AG04449 (cell line): ENCODE measurements at regions not wholly inside any gene's neighbourhood (a gene's known extent, or its start where the extent isn't known, plus 50 kb on each side); places are given as distances from the start of the nearest gene placed in this dataset.

Experiments
- CTCF ChIA-PET: fragments of 350-600 bp; formaldehyde crosslinking; extraction: SDS; loops from one replicate; lab custom pipeline; 2021; ENCODE audit warnings: antibody characterized with exemption; lab: Yijun Ruan, JAX
- POLR2A ChIA-PET: fragments of 400-600, 350-600 bp; formaldehyde crosslinking; extraction: SDS; loops from one replicate; lab custom pipeline; 2020; ENCODE audit warnings: antibody characterized with exemption, inconsistent platforms; lab: Yijun Ruan, JAX
- DNase-seq: peaks from one replicate; pipeline ENCODE4 v3.0.0-alpha.2; 2010; ENCODE audit warnings: low read depth, low spot score
- H3K4me3 ChIP-seq: 2 replicates; pipeline ENCODE4 v1.5.1; 2011; ENCODE audit warnings: low read depth, mild to moderate bottlenecking, control low read depth, low read length
- TF ChIP-seq, protein P1 (sequence below): IDR thresholded peaks from one replicate; pipeline ENCODE4 v1.5.1; 2011; ENCODE audit warnings: mild to moderate bottlenecking, moderate library complexity, low read length, control low read depth, inconsistent platforms; ENCODE audit not compliant: insufficient read depth; ENCODE audit errors: missing control alignments

- POLR2A ChIA-PET, result no interaction called here
These were observed 97.1 kb upstream of the SLC6A6 start for GRCh38 chr3:14305324-14305723.

GRCh38 chr3:14306142-14306541 lies 96.3 kb upstream of the SLC6A6 start:
- no peak overlapping the region for H3K4me3 ChIP-seq
- CTCF ChIA-PET, result no interaction called here
- TF ChIP-seq, protein P1, sequence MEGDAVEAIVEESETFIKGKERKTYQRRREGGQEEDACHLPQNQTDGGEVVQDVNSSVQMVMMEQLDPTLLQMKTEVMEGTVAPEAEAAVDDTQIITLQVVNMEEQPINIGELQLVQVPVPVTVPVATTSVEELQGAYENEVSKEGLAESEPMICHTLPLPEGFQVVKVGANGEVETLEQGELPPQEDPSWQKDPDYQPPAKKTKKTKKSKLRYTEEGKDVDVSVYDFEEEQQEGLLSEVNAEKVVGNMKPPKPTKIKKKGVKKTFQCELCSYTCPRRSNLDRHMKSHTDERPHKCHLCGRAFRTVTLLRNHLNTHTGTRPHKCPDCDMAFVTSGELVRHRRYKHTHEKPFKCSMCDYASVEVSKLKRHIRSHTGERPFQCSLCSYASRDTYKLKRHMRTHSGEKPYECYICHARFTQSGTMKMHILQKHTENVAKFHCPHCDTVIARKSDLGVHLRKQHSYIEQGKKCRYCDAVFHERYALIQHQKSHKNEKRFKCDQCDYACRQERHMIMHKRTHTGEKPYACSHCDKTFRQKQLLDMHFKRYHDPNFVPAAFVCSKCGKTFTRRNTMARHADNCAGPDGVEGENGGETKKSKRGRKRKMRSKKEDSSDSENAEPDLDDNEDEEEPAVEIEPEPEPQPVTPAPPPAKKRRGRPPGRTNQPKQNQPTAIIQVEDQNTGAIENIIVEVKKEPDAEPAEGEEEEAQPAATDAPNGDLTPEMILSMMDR, result no peak
- POLR2A ChIA-PET, result no interaction called here
- no peak for DNase-seq

More at GRCh38 chr3:14305324-14305723, 97.1 kb upstream of the SLC6A6 start:
- TF ChIP-seq, protein P1, result no peak
- no peak overlapping the region for H3K4me3 ChIP-seq
- DNase-seq, result no peak
- CTCF ChIA-PET, result no interaction called here

DNA sequence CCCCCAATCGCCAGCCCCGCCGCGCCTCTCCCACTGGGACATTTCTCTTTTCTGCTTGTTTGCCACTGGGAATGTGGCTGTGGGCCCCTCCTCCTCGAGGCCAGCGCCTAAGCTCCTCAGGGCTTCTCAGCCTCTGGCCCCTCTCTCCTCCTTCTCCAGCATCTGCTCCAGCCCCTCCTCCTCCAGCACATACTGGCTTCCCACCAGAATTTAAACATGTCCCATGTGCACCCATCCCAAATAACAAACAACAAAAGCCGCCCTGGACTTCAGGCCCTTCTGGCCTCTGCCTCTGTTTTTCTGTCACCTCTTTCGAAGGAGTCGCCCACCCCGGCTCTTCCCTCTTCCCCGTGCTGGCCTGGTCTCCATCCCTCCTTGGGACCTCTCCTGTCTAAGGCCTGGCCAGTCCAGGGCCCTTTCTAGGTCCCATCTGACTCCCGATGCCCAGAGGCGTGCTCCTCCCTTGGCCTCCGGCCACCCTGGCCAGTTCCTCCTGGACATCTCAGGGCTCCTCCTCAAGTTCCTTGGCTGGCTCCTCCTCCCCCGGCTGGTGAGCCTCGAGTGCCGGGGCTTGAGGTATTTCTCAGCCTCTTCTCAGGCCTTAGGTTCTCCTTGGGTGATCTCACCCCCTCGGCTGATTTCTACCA lies 94.6 kb upstream of the SLC6A6 start:
- POLR2A ChIA-PET, result no interaction called here
- TF ChIP-seq, protein P1, result no peak
- CTCF ChIA-PET, result no interaction called here

DNA sequence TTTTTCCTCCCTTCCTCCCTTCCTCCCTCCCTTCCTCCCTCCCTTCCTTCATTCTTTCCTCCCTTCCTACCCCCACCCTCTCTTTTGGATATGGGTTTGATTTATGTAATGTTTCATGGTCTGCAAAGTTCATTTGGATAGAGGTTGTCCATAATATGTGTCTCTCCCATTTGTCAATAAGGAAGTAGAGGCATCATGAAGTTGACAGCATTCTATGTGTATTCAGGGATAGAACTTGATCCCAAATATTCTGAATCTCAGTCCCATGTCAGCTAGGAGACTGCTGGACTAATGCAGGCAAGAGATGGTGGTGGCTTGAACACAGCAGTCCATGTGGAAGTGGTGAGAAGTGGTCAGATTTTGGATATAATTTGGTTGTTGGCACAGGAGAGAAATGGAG lies 90.7 kb upstream of the SLC6A6 start:
- POLR2A ChIA-PET, result no interaction called here
- no peak for DNase-seq
- CTCF ChIA-PET, result no interaction called here
- no peak overlapping the region for H3K4me3 ChIP-seq
- TF ChIP-seq, protein P1, result no peak

More for the DNA sequence above, 94.6 kb upstream of the SLC6A6 start:
- H3K4me3 ChIP-seq, result no peak overlapping the region
- no peak for DNase-seq

- POLR2A ChIA-PET, result no interaction called here
- TF ChIP-seq, protein P1, result no peak
- CTCF ChIA-PET, result interaction anchor here (1.9 kb wide), 1 partner anchor 109 kb away, joined by 4 read pairs; no protein-coding TSS in a partner anchor
These were observed 90.0 kb upstream of the SLC6A6 start for GRCh38 chr3:14312375-14312774.

GRCh38 chr3:14317057-14317553 lies 85.3 kb upstream of the SLC6A6 start:
- ChIA-PET POLR2A (no interaction called here), CTCF (interaction anchor here (1.0 kb wide), 1 partner anchor 14 kb away, joined by 3 read pairs; no protein-coding TSS in a partner anchor)
- H3K4me3 ChIP-seq, result no peak overlapping the region
- DNase-seq, result no peak
- TF ChIP-seq, protein P1, result no peak

More at GRCh38 chr3:14312375-14312774, 90.0 kb upstream of the SLC6A6 start:
- no peak for DNase-seq
- H3K4me3 ChIP-seq, result no peak overlapping the region
